MM.1S (cell line): ENCODE measurements at regions not wholly inside any gene's neighbourhood (a gene's known extent, or its start where the extent isn't known, plus 50 kb on each side); places are given as distances from the start of the nearest gene placed in this dataset.

Experiments used
- DNase-seq: peaks from one replicate; pipeline ENCODE4 v3.0.0-alpha.2; 2015
- H2AFZ ChIP-seq: fragments of 300-600 bp; sonication (generic); 2 replicates; pipeline ENCODE4 v1.6.0; 2016; ENCODE audit warnings: antibody characterized with exemption, low read length
- H3F3A ChIP-seq: fragments of 300-600 bp; sonication (generic); 2 replicates; pipeline ENCODE4 v1.6.1; 2016; ENCODE audit warnings: mild to moderate bottlenecking, antibody characterized with exemption, low read length, moderate library complexity, mixed read lengths; ENCODE audit not compliant: insufficient read depth
- H3K27ac ChIP-seq: fragments of 300-600 bp; sonication (generic); 2 replicates; pipeline ENCODE4 v1.5.1; 2016; ENCODE audit warnings: mild to moderate bottlenecking, low read length
- H3K27me3 ChIP-seq: fragments of 300-600 bp; sonication (generic); replicated peaks from 2 replicates; pipeline ENCODE4 v1.6.0; 2016; ENCODE audit warnings: low read length; ENCODE audit not compliant: insufficient read depth
- H3K36me3 ChIP-seq: fragments of 300-600 bp; sonication (generic); replicated peaks from 2 replicates; pipeline ENCODE4 v1.6.1; 2016; ENCODE audit warnings: mild to moderate bottlenecking, low read length, mixed read lengths; ENCODE audit not compliant: insufficient read depth
- H3K4me1 ChIP-seq: fragments of 300-600 bp; sonication (generic); 2 replicates; pipeline ENCODE4 v1.6.1; 2016; ENCODE audit warnings: low read length, mixed read lengths
- H3K4me2 ChIP-seq: fragments of 300-600 bp; sonication (generic); 2 replicates; pipeline ENCODE4 v1.6.0; 2016; ENCODE audit warnings: low read depth, low read length
- H3K4me3 ChIP-seq: fragments of 300-600 bp; sonication (generic); 2 replicates; pipeline ENCODE4 v1.5.1; 2016; ENCODE audit warnings: low read length, mixed read lengths
- H3K79me2 ChIP-seq: fragments of 300-600 bp; sonication (generic); 2 replicates; pipeline ENCODE4 v1.6.1; 2016; ENCODE audit warnings: mixed run types, low read length, mixed read lengths
- H3K9ac ChIP-seq: fragments of 300-600 bp; sonication (generic); 2 replicates; pipeline ENCODE4 v1.6.1; 2016; ENCODE audit warnings: low read length, mixed read lengths
- H3K9me2 ChIP-seq: fragments of 300-600 bp; sonication (generic); replicated peaks from 2 replicates; pipeline ENCODE4 v1.6.1; 2016; ENCODE audit warnings: mild to moderate bottlenecking, low read length, mixed read lengths; ENCODE audit not compliant: insufficient read depth
- H3K9me3 ChIP-seq: fragments of 300-600 bp; sonication (generic); replicated peaks from 2 replicates; pipeline ENCODE4 v1.6.1; 2016; ENCODE audit warnings: mild to moderate bottlenecking, low read length, mixed read lengths; ENCODE audit not compliant: insufficient read depth
- H4K20me1 ChIP-seq: fragments of 300-600 bp; sonication (generic); 2 replicates; pipeline ENCODE4 v1.6.1; 2016; ENCODE audit warnings: mild to moderate bottlenecking, low read length, moderate library complexity, mixed read lengths; ENCODE audit not compliant: insufficient read depth
- EZH2 ChIP-seq: fragments of 300-600 bp; sonication (generic); optimal IDR thresholded peaks from 2 replicates; pipeline ENCODE3; 2017; ENCODE audit warnings: low read depth, mild to moderate bottlenecking, antibody characterized with exemption, low read length, mixed read lengths
- EZH2phosphoT487 ChIP-seq: fragments of 300-600 bp; sonication (generic); IDR thresholded peaks from 2 replicates; pipeline ENCODE4 v1.6.1; 2018; ENCODE audit warnings: antibody characterized with exemption, low read length
- TF ChIP-seq, protein P1 (sequence below): fragments of 300-600 bp; sonication (generic); IDR thresholded peaks from 2 replicates; pipeline ENCODE4 v1.5.1; 2016; ENCODE audit warnings: antibody characterized with exemption, low read length, mixed read lengths

DNA sequence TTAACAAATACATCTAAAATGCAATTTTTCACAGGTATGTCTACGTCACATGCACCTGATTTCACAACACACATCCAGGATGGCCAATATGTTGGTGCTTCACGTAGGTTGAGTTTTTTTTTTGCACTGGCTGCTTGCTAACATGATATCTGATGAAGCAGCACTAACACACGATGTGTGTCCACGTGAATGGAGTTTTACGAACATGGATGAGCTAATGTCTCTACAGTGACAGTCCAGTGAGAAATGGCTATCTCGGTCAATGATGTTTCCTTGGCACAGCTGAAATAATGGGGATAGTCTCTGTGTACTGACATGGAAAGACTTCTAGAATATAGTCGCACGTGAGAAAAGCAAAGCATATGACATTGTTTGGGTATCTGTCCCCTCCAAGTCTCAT, 563.9 kb upstream of the ADARB2 start:
- Histone ChIP-seq H3K9me2 (no peaks in the 10 kb centered on the region), H3K4me2 (no peak overlapping the region), H3K79me2 (no peaks in the 10 kb centered on the region), H4K20me1 (no peaks in the 10 kb centered on the region), H3K4me3 (no peak overlapping the region), H3K4me1 (no peaks in the 10 kb centered on the region), H3K27ac (no peak overlapping the region), H3K9ac (no peak overlapping the region), H3K36me3 (no peaks in the 10 kb centered on the region), H3K27me3 (no peaks in the 10 kb centered on the region), H3K9me3 (no peaks in the 10 kb centered on the region), H2AFZ (no peak overlapping the region), H3F3A (no peaks in the 10 kb centered on the region)
- no peak for DNase-seq
- TF ChIP-seq, protein P1, sequence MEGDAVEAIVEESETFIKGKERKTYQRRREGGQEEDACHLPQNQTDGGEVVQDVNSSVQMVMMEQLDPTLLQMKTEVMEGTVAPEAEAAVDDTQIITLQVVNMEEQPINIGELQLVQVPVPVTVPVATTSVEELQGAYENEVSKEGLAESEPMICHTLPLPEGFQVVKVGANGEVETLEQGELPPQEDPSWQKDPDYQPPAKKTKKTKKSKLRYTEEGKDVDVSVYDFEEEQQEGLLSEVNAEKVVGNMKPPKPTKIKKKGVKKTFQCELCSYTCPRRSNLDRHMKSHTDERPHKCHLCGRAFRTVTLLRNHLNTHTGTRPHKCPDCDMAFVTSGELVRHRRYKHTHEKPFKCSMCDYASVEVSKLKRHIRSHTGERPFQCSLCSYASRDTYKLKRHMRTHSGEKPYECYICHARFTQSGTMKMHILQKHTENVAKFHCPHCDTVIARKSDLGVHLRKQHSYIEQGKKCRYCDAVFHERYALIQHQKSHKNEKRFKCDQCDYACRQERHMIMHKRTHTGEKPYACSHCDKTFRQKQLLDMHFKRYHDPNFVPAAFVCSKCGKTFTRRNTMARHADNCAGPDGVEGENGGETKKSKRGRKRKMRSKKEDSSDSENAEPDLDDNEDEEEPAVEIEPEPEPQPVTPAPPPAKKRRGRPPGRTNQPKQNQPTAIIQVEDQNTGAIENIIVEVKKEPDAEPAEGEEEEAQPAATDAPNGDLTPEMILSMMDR = no peak
- TF ChIP-seq EZH2 = no peak
- TF ChIP-seq EZH2phosphoT487 = no peak

DNA sequence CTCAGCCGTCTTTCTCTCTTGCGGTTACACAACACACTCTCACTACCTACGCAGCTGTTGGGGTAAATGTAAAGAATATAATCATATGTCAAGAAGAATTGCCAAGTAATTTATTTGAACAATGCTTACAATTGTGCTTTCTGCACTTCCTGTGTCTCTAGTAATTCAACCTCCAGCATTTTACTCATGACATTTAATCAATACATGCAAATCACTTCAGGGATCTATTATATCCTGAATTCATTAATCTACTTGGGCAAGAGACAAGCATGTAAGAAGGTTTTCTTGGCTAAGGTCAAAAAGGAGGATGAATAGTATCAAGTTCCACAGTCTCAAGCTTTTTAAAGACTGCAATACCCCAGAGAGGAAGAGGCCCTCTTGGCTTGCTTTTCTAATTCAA, 562.9 kb upstream of the ADARB2 start:
- H3K36me3 ChIP-seq = no peaks in the 10 kb centered on the region
- no peak overlapping the region for H3K4me2 ChIP-seq
- no peaks in the 10 kb centered on the region for H3K27me3 ChIP-seq
- no peaks in the 10 kb centered on the region for H3K9me3 ChIP-seq
- H3K9ac ChIP-seq = no peak overlapping the region
- no peaks in the 10 kb centered on the region for H3K9me2 ChIP-seq
- no peak overlapping the region for H2AFZ ChIP-seq
- TF ChIP-seq, protein P1 = no peak
- TF ChIP-seq EZH2phosphoT487 = no peak
- no peak for TF ChIP-seq EZH2
- no peaks in the 10 kb centered on the region for H3K4me1 ChIP-seq
- H3K79me2 ChIP-seq = no peaks in the 10 kb centered on the region
- no peak overlapping the region for H3K4me3 ChIP-seq
- no peaks in the 10 kb centered on the region for H3F3A ChIP-seq
- no peaks in the 10 kb centered on the region for H4K20me1 ChIP-seq
- no peak for DNase-seq
- H3K27ac ChIP-seq = no peak overlapping the region

DNA sequence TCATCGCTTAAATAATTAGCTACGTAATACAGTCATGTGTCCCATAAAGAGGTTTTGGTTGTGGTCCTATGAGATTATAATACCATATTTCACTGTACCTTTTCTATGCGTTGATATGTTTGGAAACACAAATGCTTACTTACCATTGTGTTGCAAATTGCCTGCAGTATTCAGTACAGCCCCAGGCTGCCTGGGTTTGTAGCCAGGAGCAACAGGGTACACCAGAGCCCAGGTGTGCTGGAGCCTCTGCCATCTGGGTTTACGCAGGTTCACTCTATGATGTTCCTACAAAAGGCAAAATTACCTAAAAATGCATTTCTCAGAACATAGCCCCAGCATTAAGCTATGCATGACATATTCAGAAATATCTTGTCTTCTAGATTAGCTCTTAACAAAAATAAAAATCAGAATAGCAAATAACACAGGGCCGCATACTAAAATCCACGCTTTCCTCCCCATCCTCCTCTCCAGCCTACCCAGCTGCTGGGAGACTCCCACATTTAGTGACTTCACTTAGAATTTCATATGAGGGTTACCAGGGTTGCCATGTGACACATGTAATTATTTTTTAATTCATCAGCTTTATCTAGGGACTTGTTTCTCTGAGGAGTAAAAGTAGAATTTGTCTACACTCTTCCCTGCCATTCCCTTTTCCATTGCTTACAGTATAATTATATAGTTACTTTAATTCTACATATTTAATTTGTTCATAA, 559.0 kb upstream of the ADARB2 start:
- H3K4me2 ChIP-seq = no peak overlapping the region
- H3K36me3 ChIP-seq = no peaks in the 10 kb centered on the region
- no peaks in the 10 kb centered on the region for H3K9me3 ChIP-seq
- H3K27me3 ChIP-seq = no peaks in the 10 kb centered on the region
- DNase-seq = no peak
- TF ChIP-seq, protein P1 = no peak
- TF ChIP-seq EZH2phosphoT487 = no peak
- TF ChIP-seq EZH2 = no peak
- H3K9me2 ChIP-seq = no peaks in the 10 kb centered on the region
- no peak overlapping the region for H3K27ac ChIP-seq
- H3K4me1 ChIP-seq = no peaks in the 10 kb centered on the region
- no peaks in the 10 kb centered on the region for H3F3A ChIP-seq
- H4K20me1 ChIP-seq = no peaks in the 10 kb centered on the region
- no peaks in the 10 kb centered on the region for H3K79me2 ChIP-seq
- H3K4me3 ChIP-seq = no peak overlapping the region
- H3K9ac ChIP-seq = no peak overlapping the region
- no peak overlapping the region for H2AFZ ChIP-seq
